Endothelial cell of umbilical vein (primary cell): ENCODE measurements at regions not wholly inside any gene's neighbourhood (a gene's known extent, or its start where the extent isn't known, plus 50 kb on each side); places are given as distances from the start of the nearest gene placed in this dataset.

Experiments used
- BruUV-seq: library from RNA; stranded (reverse); fragments of 400-500 nt; replicated peaks from 2 replicates; lab custom pipeline; 2021; lab: Mats Ljungman, UMichigan
- CTCF ChIA-PET: fragments of 300-600, 350-600 bp; sonication (Branson Sonifier 250); formaldehyde crosslinking; loops from one replicate; lab custom pipeline; 2021; ENCODE audit warnings: antibody characterized with exemption, inconsistent platforms; lab: Charles Lee
- POLR2A ChIA-PET: fragments of 300-600, 350-600 bp; sonication (Branson Sonifier 250); formaldehyde crosslinking; loops from one replicate; lab custom pipeline; 2021; ENCODE audit warnings: antibody characterized with exemption, inconsistent platforms; lab: Charles Lee
- DNase-seq: peaks from one replicate; pipeline ENCODE4 v3.0.0-alpha.2; 2011; ENCODE audit warnings: low read depth, low spot score
- FAIRE-seq: peaks from 2 replicates; lab custom pipeline; 2011; peaks lifted over from hg19 to GRCh38; lab: Jason Lieb, UNC
- H2AFZ ChIP-seq: 2 replicates; pipeline ENCODE4 v1.6.0; 2012; ENCODE audit warnings: low read depth, low read length, control low read depth, inconsistent platforms
- H3K27ac ChIP-seq: 2 replicates; pipeline ENCODE4 v1.5.1; 2011; ENCODE audit warnings: low read depth, mild to moderate bottlenecking, control low read depth, low read length, moderate library complexity; ENCODE audit not compliant: insufficient read depth
- H3K27me3 ChIP-seq, 2 experiments: 2 replicates each; pipeline versions ENCODE4 v1.6.0 to v1.6.1; 2011; ENCODE audit warnings: low read length in 2 of 2, mixed read lengths in 1 of 2; ENCODE audit not compliant: control insufficient read depth in 2 of 2, insufficient read depth in 2 of 2
- H3K36me3 ChIP-seq, 2 experiments: 2 replicates in 1 of 2; 3 replicates in 1 of 2; pipeline ENCODE4 v1.5.1; 2011; ENCODE audit warnings: low read length in 2 of 2, mild to moderate bottlenecking in 1 of 2, moderate library complexity in 1 of 2; ENCODE audit not compliant: control insufficient read depth in 2 of 2, insufficient read depth in 2 of 2; ENCODE audit errors: extremely low read depth in 1 of 2
- H3K4me1 ChIP-seq: 3 replicates; pipeline ENCODE4 v1.5.1; 2011; ENCODE audit warnings: mild to moderate bottlenecking, low read length; ENCODE audit not compliant: control insufficient read depth, insufficient read depth; ENCODE audit errors: extremely low read depth
- H3K4me2 ChIP-seq: 2 replicates; pipeline ENCODE4 v1.6.1; 2011; ENCODE audit warnings: low read length, control low read depth, mixed read lengths; ENCODE audit not compliant: insufficient read depth
- H3K4me3 ChIP-seq, 3 experiments: fragments of 200-600 bp in 1 of 3; sonication (generic), shearing (Covaris generic) in 1 of 3; replicated peaks in 1 of 3; 2 replicates each; pipeline ENCODE4 v1.5.1; 2011 to 2016; ENCODE audit warnings: control low read depth in 3 of 3, low read length in 3 of 3, mild to moderate bottlenecking in 2 of 3, inconsistent platforms in 1 of 3, low read depth in 1 of 3, moderate library complexity in 1 of 3; ENCODE audit not compliant: insufficient read depth in 1 of 3
- H3K79me2 ChIP-seq: 2 replicates; pipeline ENCODE4 v1.6.0; 2012; ENCODE audit warnings: low read length, inconsistent platforms; ENCODE audit not compliant: control insufficient read depth, insufficient read depth
- H3K9ac ChIP-seq: replicated peaks from 2 replicates; pipeline ENCODE3; 2011; ENCODE audit warnings: low read length, control low read depth; ENCODE audit not compliant: insufficient read depth; ENCODE audit errors: extremely low read depth
- H3K9me1 ChIP-seq: replicated peaks from 3 replicates; pipeline ENCODE4 v1.6.0; 2011; ENCODE audit warnings: mild to moderate bottlenecking, low read length; ENCODE audit not compliant: control insufficient read depth, insufficient read depth; ENCODE audit errors: extremely low read depth
- H3K9me3 ChIP-seq: replicated peaks from 2 replicates; pipeline ENCODE4 v1.5.1; 2012; ENCODE audit warnings: low read length, inconsistent platforms; ENCODE audit not compliant: control insufficient read depth, insufficient read depth
- H4K20me1 ChIP-seq: replicated peaks from 2 replicates; pipeline ENCODE3; 2011; ENCODE audit warnings: mild to moderate bottlenecking, low read length; ENCODE audit not compliant: control insufficient read depth, insufficient read depth; ENCODE audit errors: extremely low read depth
- EZH2 ChIP-seq: IDR thresholded peaks from 2 replicates; pipeline ENCODE4 v1.6.1; 2012; ENCODE audit warnings: borderline replicate concordance, low read depth, mild to moderate bottlenecking, moderate library complexity, low read length, inconsistent platforms; ENCODE audit not compliant: severe bottlenecking
- FOS ChIP-seq: IDR thresholded peaks from 2 replicates; pipeline ENCODE4 v1.6.1; 2011; ENCODE audit warnings: mild to moderate bottlenecking, low read length, moderate library complexity, borderline replicate concordance; ENCODE audit not compliant: insufficient read depth
- GATA2 ChIP-seq: IDR thresholded peaks from 2 replicates; pipeline ENCODE4 v1.7.0; 2011; ENCODE audit warnings: low read depth, mild to moderate bottlenecking, moderate library complexity, mixed read lengths, low read length; ENCODE audit not compliant: insufficient read length, insufficient read depth
- JUN ChIP-seq: IDR thresholded peaks from 2 replicates; pipeline ENCODE4 v1.6.1; 2011; ENCODE audit warnings: borderline replicate concordance, low read depth; ENCODE audit not compliant: insufficient read length, insufficient read depth
- MAX ChIP-seq: IDR thresholded peaks from 2 replicates; pipeline ENCODE4 v1.6.1; 2011; ENCODE audit not compliant: insufficient read depth, insufficient read length
- MYC ChIP-seq: IDR thresholded peaks from one replicate; pipeline ENCODE4 v1.6.1; 2011; ENCODE audit warnings: mild to moderate bottlenecking, low read depth, low read length
- POLR2A ChIP-seq: IDR thresholded peaks from 2 replicates; pipeline ENCODE4 v1.6.1; 2012; ENCODE audit warnings: low read depth, mild to moderate bottlenecking, control low read depth, low read length
- POLR2AphosphoS5 ChIP-seq: IDR thresholded peaks from 2 replicates; pipeline ENCODE4 v1.6.1; 2012; ENCODE audit warnings: low read depth, mild to moderate bottlenecking, control low read depth, low read length, moderate library complexity; ENCODE audit not compliant: insufficient read depth
- dilution Hi-C: fragments of 300-500 bp; cut with MboI; formaldehyde crosslinking; loops from one replicate; pipeline ENCODE4 v1.15.0; 2019; ENCODE audit warnings: low sequenced_read_pairs; ENCODE audit not compliant: extremely low pct_ligation_motif_present
- intact Hi-C: fragments of 100-400 bp; cut with micrococcal nuclease; formaldehyde crosslinking; loops from one replicate; pipeline ENCODE4 v1.10.0; 2022
- TF ChIP-seq, protein P1 (sequence below), 2 donors: IDR thresholded peaks; 1 replicate in 1 of 2; 2 replicates in 1 of 2; pipeline ENCODE4 v1.5.1; 2011; ENCODE audit warnings: low read length in 2 of 2, mild to moderate bottlenecking in 2 of 2, moderate library complexity in 2 of 2, control low read depth in 1 of 2, inconsistent platforms in 1 of 2, low read depth in 1 of 2; ENCODE audit not compliant: insufficient read depth in 1 of 2; ENCODE audit errors: extremely low read depth in 1 of 2

GRCh38 chr1:88407248-88407647 lies 276.8 kb upstream of the PKN2 start:
- H3K9me3 ChIP-seq: no peaks in the 10 kb centered on the region
- no peaks in the 10 kb centered on the region for H3K27me3 ChIP-seq
- ChIA-PET POLR2A (no interaction called here), CTCF (no interaction called here)
- no peak for TF ChIP-seq FOS
- TF ChIP-seq MYC: no peak
- TF ChIP-seq, protein P1, sequence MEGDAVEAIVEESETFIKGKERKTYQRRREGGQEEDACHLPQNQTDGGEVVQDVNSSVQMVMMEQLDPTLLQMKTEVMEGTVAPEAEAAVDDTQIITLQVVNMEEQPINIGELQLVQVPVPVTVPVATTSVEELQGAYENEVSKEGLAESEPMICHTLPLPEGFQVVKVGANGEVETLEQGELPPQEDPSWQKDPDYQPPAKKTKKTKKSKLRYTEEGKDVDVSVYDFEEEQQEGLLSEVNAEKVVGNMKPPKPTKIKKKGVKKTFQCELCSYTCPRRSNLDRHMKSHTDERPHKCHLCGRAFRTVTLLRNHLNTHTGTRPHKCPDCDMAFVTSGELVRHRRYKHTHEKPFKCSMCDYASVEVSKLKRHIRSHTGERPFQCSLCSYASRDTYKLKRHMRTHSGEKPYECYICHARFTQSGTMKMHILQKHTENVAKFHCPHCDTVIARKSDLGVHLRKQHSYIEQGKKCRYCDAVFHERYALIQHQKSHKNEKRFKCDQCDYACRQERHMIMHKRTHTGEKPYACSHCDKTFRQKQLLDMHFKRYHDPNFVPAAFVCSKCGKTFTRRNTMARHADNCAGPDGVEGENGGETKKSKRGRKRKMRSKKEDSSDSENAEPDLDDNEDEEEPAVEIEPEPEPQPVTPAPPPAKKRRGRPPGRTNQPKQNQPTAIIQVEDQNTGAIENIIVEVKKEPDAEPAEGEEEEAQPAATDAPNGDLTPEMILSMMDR (IDR thresholded peaks at IDR 0.05; ENCODE audit: extremely low read depth in 1 of 2, insufficient read depth in 1 of 2, low read depth in 1 of 2, low read length in 2 of 2): no peak
- TF ChIP-seq POLR2A: no peak
- TF ChIP-seq JUN: no peak
- TF ChIP-seq GATA2: no peak
- no peak for TF ChIP-seq EZH2
- no peak for TF ChIP-seq POLR2AphosphoS5
- TF ChIP-seq MAX: no peak
- BruUV-seq: no TSS peak
- no peak overlapping the region for H2AFZ ChIP-seq
- FAIRE-seq: no peak
- intact Hi-C loops (no loop called here), dilution Hi-C loops (no loop called here)
- H3K9me1 ChIP-seq: no peaks in the 10 kb centered on the region
- no peak overlapping the region for H3K27ac ChIP-seq
- no peaks in the 10 kb centered on the region for H4K20me1 ChIP-seq
- no peaks in the 10 kb centered on the region for H3K4me1 ChIP-seq
- DNase-seq: no peak
- no peak overlapping the region for H3K4me3 ChIP-seq
- no peak overlapping the region for H3K4me2 ChIP-seq
- no peak overlapping the region for H3K9ac ChIP-seq
- no peaks in the 10 kb centered on the region for H3K36me3 ChIP-seq
- H3K79me2 ChIP-seq: no peaks in the 10 kb centered on the region
